GM12892 (cell line): ENCODE measurements at regions not wholly inside any gene's neighbourhood (a gene's known extent, or its start where the extent isn't known, plus 50 kb on each side); places are given as distances from the start of the nearest gene placed in this dataset.

Experiments used
- POLR2A ChIP-seq: IDR thresholded peaks from 2 replicates; pipeline ENCODE4 v1.6.1; 2011; ENCODE audit warnings: low read depth, low read length, control low read depth
- POLR2AphosphoS5 ChIP-seq: IDR thresholded peaks from 2 replicates; pipeline ENCODE4 v1.6.1; 2011; ENCODE audit warnings: low read depth, low read length, control low read depth

DNA sequence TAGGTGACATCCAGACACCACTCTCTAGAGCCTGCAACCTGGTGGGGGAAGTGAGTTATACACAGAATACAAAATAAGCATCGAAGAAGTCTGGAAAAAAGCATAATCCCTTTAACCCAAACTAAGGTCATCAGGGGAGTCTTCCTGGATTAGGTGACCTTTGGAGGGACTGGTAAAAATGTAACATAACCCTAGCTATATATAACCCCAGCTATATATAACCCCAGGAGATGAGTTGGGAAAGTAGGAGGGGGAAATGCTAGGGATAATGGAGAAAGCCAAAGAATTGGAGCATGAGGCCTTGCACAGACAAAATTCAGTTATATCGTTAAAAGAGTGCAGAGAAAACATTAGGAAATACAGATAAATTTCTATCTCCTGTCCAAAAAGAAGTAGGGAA lies 164.8 kb downstream of the QRSL1 start:
- no peak for TF ChIP-seq POLR2A
- no peak for TF ChIP-seq POLR2AphosphoS5
